ENCODE measurements at regions not wholly inside any gene's neighbourhood (a gene's known extent, or its start where the extent isn't known, plus 50 kb on each side); places are given as distances from the start of the nearest gene placed in this dataset.

DNA sequence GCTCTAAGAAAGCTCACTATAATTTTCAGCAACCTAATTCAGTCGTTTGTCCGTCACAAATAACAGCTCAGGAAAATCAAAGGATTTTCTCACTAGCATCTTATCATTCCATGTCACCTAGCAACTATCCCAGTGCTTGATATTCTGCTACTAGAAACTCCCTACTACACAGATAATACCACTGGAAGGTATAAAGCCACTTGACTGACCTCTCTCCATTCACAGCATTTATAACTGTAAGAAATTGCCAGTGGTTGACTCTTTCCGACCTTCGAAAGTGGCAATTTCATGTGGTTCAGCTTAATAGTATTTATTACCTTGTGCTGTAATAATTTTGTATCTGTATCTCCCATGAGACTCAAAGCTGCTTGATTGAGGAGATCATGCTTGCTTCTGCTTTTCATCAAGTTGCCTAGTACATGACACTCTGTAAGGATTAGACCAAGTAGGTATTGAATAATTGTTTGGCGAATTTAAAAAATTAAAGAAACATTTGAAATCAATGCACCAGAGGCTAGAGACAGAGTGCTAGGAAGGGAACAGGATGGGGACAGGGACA, 79.6 kb upstream of the TACR1 start:
- CTCF ChIA-PET: no interaction called here
- Mint-ChIP-seq H3K4me3 (no peak overlapping the region), H3K4me1 (ENCODE audit: low read depth) (no peaks in the 10 kb centered on the region), H3K27me3 (peaks cover 12% of the 10 kb centered on the region), H3K36me3 (ENCODE audit: low read depth) (peaks cover 53% of the 10 kb centered on the region), H3K9me3 (peaks cover 6% of the 10 kb centered on the region), H3K27ac (no peak overlapping the region)
- Histone ChIP-seq H3K9me3 (ENCODE audit: control insufficient read depth in 1 of 2, insufficient read depth in 1 of 2, low read length in 2 of 2) (no peaks in the 10 kb centered on the region), H3K27me3 (ENCODE audit: control insufficient read depth in 1 of 2, insufficient read depth in 2 of 2, low read length in 2 of 2) (no peaks in the 10 kb centered on the region), H3K4me3 (ENCODE audit: low read length) (no peak overlapping the region), H3K27ac (ENCODE audit: low read depth in 1 of 2, low read length in 2 of 2) (no peak overlapping the region), H3K36me3 (ENCODE audit: insufficient read depth, low read length) (no peaks in the 10 kb centered on the region), H3K4me1 (ENCODE audit: insufficient read depth, low read length) (no peaks in the 10 kb centered on the region)
- DNase-seq: no peak
- POLR2A ChIA-PET: no interaction called here
- ATAC-seq (ENCODE audit: poor library complexity): no peak
- TF ChIP-seq, protein P1, sequence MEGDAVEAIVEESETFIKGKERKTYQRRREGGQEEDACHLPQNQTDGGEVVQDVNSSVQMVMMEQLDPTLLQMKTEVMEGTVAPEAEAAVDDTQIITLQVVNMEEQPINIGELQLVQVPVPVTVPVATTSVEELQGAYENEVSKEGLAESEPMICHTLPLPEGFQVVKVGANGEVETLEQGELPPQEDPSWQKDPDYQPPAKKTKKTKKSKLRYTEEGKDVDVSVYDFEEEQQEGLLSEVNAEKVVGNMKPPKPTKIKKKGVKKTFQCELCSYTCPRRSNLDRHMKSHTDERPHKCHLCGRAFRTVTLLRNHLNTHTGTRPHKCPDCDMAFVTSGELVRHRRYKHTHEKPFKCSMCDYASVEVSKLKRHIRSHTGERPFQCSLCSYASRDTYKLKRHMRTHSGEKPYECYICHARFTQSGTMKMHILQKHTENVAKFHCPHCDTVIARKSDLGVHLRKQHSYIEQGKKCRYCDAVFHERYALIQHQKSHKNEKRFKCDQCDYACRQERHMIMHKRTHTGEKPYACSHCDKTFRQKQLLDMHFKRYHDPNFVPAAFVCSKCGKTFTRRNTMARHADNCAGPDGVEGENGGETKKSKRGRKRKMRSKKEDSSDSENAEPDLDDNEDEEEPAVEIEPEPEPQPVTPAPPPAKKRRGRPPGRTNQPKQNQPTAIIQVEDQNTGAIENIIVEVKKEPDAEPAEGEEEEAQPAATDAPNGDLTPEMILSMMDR (IDR thresholded peaks at IDR 0.05): no peak
- intact Hi-C loops (cut with DNase I, micrococcal nuclease): no loop called here

DNA sequence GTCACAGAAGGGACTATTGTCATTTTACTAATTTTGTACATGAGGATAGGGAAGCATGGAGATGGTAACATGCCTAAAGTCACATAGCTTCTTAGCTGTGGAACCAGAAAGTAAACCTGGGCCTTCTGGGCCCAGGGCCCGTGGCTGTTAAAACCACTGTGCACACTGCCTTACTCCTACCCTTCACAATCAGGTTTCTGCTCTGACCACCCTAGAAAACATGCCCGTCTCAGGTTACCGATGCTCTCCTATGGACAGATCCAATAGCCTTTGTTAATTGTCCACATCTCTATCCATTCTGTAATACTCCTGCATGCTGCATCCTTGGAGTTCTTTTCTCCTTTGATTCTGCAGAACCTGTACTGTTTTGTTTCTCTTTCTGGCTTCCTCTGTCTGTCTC, 79.0 kb upstream of the TACR1 start:
- Histone ChIP-seq H3K27me3 (ENCODE audit: control insufficient read depth in 1 of 2, insufficient read depth in 2 of 2, low read length in 2 of 2) (no peaks in the 10 kb centered on the region), H3K27ac (ENCODE audit: low read depth in 1 of 2, low read length in 2 of 2) (no peak overlapping the region), H3K4me3 (ENCODE audit: low read length) (no peak overlapping the region), H3K4me1 (ENCODE audit: insufficient read depth, low read length) (no peaks in the 10 kb centered on the region), H3K36me3 (ENCODE audit: insufficient read depth, low read length) (no peaks in the 10 kb centered on the region), H3K9me3 (ENCODE audit: control insufficient read depth in 1 of 2, insufficient read depth in 1 of 2, low read length in 2 of 2) (peaks cover 0 to 2% of the 10 kb centered on the region in 2 experiments)
- H3K4me1 Mint-ChIP-seq (ENCODE audit: low read depth): no peaks in the 10 kb centered on the region
- peaks cover 14% of the 10 kb centered on the region for H3K27me3 Mint-ChIP-seq
- TF ChIP-seq, protein P1 (IDR thresholded peaks at IDR 0.05): no peak
- H3K9me3 Mint-ChIP-seq: peaks cover 8% of the 10 kb centered on the region
- H3K27ac Mint-ChIP-seq: no peak overlapping the region
- H3K4me3 Mint-ChIP-seq: no peak overlapping the region
- CTCF ChIA-PET: no interaction called here
- peaks cover 53% of the 10 kb centered on the region for H3K36me3 Mint-ChIP-seq (ENCODE audit: low read depth)
- POLR2A ChIA-PET: no interaction called here
- ATAC-seq (ENCODE audit: poor library complexity): no peak
- intact Hi-C loops (cut with DNase I, micrococcal nuclease): no loop called here
- no peak for DNase-seq

DNA sequence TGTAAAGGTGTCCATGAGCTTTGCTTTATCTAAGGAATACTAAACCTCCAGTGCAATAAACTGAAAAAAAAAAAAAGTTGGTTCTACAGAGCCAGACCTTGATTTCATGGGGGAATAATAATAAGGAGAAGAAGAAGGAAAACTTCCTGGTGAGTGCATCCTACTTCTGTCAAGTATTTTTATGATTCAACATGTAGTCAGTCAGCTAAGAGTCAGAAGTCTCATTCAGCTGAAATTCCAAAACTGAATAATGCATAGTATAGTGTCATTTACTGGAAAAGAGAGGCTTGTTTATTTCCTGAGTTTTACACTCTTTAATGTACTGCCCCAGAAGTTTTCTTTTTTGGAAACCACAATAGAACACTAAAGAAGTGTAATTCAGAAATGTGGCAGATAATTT, 77.8 kb upstream of the TACR1 start:
- peaks cover 53% of the 10 kb centered on the region for H3K36me3 Mint-ChIP-seq (ENCODE audit: low read depth)
- no peak for ATAC-seq (ENCODE audit: poor library complexity)
- H3K27me3 ChIP-seq (ENCODE audit: control insufficient read depth in 1 of 2, insufficient read depth in 2 of 2, low read length in 2 of 2): no peaks in the 10 kb centered on the region
- H3K27me3 Mint-ChIP-seq: peaks cover 22% of the 10 kb centered on the region
- H3K27ac Mint-ChIP-seq: no peak overlapping the region
- H3K27ac ChIP-seq (ENCODE audit: low read depth in 1 of 2, low read length in 2 of 2): no peak overlapping the region
- ChIA-PET POLR2A (no interaction called here), CTCF (no interaction called here)
- no peaks in the 10 kb centered on the region for H3K36me3 ChIP-seq (ENCODE audit: insufficient read depth, low read length)
- H3K4me1 Mint-ChIP-seq (ENCODE audit: low read depth): no peaks in the 10 kb centered on the region
- no peak for DNase-seq
- TF ChIP-seq, protein P1 (IDR thresholded peaks at IDR 0.05): no peak
- intact Hi-C loops (cut with DNase I, micrococcal nuclease): no loop called here
- H3K4me3 ChIP-seq (ENCODE audit: low read length): no peak overlapping the region
- H3K9me3 ChIP-seq (ENCODE audit: control insufficient read depth in 1 of 2, insufficient read depth in 1 of 2, low read length in 2 of 2): peaks cover 0 to 5% of the 10 kb centered on the region in 2 experiments
- no peak overlapping the region for H3K4me3 Mint-ChIP-seq
- H3K4me1 ChIP-seq (ENCODE audit: insufficient read depth, low read length): no peaks in the 10 kb centered on the region
- H3K9me3 Mint-ChIP-seq: peaks cover 9% of the 10 kb centered on the region

Data from CD4-positive, alpha-beta T cell (primary cell).